GM12865 (cell line): ENCODE measurements at regions not wholly inside any gene's neighbourhood (a gene's known extent, or its start where the extent isn't known, plus 50 kb on each side); places are given as distances from the start of the nearest gene placed in this dataset.

ENCODE experiments used
- DNase-seq: peaks from one replicate; pipeline ENCODE4 v3.0.0; 2010; ENCODE audit warnings: low read depth
- H3K4me3 ChIP-seq: 2 replicates; pipeline ENCODE4 v1.5.1; 2011; ENCODE audit warnings: mild to moderate bottlenecking, low read depth, low read length, control low read depth
- CTCF ChIP-seq: IDR thresholded peaks from 2 replicates; pipeline ENCODE4 v1.5.1; 2011; ENCODE audit warnings: low read length, control low read depth, low read depth, inconsistent platforms; ENCODE audit not compliant: insufficient read depth; ENCODE audit errors: missing control alignments

- no peak for DNase-seq
- no peak overlapping the region for H3K4me3 ChIP-seq
- no peak for TF ChIP-seq CTCF
Measured at GRCh38 chr9:80188579-80188978, 616.8 kb downstream of the TLE4 start.

GRCh38 chr9:80185112-80185738, 613.5 kb downstream of the TLE4 start:
- H3K4me3 ChIP-seq, result no peak overlapping the region
- TF ChIP-seq CTCF, result no peak
- no peak for DNase-seq

GRCh38 chr9:80177949-80178480, 606.2 kb downstream of the TLE4 start:
- no peak for TF ChIP-seq CTCF
- no peak overlapping the region for H3K4me3 ChIP-seq
- no peak for DNase-seq

GRCh38 chr9:80175286-80176150, 603.8 kb downstream of the TLE4 start:
- DNase-seq, result peak; percentile 49
- H3K4me3 ChIP-seq, result no peak overlapping the region
- TF ChIP-seq CTCF, result peak; percentile 56

GRCh38 chr9:80163889-80164288, 592.1 kb downstream of the TLE4 start:
- no peak for TF ChIP-seq CTCF
- no peak overlapping the region for H3K4me3 ChIP-seq
- DNase-seq, result peak; percentile 30

GRCh38 chr9:80158554-80159170, 586.9 kb downstream of the TLE4 start:
- peak overlapping the region; percentile 42 for H3K4me3 ChIP-seq
- peak; percentile 16 for DNase-seq
- TF ChIP-seq CTCF, result no peak
